Fibroblast of upper back skin (primary cell): ENCODE measurements at regions not wholly inside any gene's neighbourhood (a gene's known extent, or its start where the extent isn't known, plus 50 kb on each side); places are given as distances from the start of the nearest gene placed in this dataset.

Experiments used
- DNase-seq: peaks from one replicate; pipeline ENCODE4 v3.0.0-alpha.2; 2013

- DNase-seq: no peak
Observed at GRCh38 chr9:75692309-75692708, 198.2 kb upstream of the PCSK5 start.

- no peak for DNase-seq
Observed at GRCh38 chr9:75695921-75696320, 194.6 kb upstream of the PCSK5 start.

GRCh38 chr9:75699017-75699416 is 191.5 kb upstream of the PCSK5 start:
- no peak for DNase-seq

GRCh38 chr9:75699625-75700251 is 190.7 kb upstream of the PCSK5 start:
- no peak for DNase-seq

- no peak for DNase-seq
Observed at GRCh38 chr9:75700252-75700640, 190.2 kb upstream of the PCSK5 start.

DNA sequence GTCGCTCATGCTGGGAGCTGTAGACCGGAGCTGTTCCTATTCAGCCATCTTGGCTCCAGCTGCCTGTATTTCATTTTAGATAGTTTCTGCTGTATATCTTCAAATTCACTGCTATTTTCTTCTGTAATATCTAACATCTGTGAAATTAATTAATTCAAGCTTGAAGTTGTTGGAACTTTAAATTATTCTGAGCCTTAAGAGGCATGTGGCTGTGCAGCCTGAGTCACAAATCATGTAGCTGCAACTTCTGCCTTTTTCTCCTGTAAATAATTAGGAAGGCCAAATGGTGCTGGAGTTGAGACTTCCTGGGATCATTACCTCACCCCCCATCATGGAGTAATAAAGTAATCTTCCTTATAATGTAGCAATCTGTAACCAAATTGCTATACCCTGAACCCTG is 183.3 kb upstream of the PCSK5 start:
- peak; percentile 11 for DNase-seq

GRCh38 chr9:75709698-75710097 is 180.8 kb upstream of the PCSK5 start:
- no peak for DNase-seq

DNA sequence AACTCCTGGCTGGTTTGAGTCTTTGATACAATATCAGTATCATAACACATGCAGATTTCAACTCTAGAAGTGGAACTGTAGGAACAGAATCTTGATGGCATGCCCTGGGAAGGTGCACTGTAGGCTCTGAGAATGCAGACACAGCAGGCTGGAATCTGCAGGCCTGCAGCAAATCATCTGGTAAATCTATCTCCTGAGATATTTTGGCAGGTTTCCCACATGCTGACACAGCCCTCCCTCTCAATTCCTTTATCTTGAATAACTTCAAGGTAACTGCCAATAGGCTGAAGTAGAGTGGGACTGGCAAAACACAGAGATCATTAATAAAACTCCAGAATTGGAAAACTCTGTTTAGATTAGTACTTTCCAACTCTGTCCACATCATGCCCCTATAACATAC is 177.8 kb upstream of the PCSK5 start:
- peak; percentile 73 for DNase-seq

DNA sequence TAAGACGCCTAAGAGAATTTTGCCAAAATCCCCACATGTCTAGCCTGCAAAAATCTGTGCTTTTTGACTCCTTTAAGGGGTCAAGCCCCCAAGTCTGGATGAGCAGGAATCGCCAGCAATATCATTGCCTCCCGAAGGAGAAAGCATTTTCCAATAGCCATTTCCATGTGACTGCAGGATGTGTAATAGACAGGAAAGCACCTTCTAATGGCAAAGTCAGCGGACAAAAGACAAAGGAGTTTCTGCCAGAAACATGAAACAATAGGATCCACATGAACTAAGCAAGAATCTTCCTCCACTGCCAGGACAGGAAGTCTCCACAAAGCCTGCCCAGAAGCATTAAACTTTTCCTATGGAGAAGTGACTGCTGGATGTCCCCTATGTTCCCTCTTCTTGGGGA is 177.1 kb upstream of the PCSK5 start:
- DNase-seq: no peak

GRCh38 chr9:75715360-75715759 is 175.1 kb upstream of the PCSK5 start:
- DNase-seq: peak; percentile 59

DNA sequence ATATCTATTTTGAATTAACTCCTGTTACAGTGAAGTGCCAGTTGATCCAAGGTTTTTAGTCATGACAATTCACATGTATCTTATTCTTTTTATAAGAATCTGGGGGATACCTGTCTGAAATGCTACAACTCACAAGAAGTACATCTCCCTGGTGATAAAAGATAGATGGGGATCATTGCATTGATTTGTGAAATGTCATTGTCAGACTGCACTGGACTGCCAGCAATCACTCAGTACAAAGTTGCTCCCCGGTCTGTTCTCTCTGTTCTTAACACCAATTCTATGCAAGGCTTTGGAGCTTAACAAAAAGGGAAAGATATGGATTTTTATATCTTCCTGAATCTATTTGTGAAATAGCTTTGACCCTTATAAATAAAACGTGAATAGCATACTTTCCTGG is 171.8 kb upstream of the PCSK5 start:
- no peak for DNase-seq

DNA sequence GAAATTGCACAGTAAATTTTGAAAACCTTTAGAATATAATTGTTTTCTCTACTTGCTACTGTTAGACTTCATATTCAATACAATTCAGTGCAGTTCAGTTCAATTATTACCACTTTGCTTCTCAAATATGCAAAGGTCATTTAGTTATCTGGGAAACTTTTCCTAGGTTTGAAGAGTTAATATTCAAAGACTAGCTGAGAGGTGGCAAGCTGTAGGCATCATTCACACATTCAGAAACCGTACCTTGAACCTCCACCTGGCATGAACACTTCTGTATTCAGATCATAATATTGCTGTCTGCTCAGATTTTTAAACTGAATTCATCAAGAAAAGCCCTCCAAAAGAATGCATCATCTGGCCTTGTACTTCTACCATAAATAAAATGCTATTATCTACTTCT is 162.1 kb upstream of the PCSK5 start:
- DNase-seq: no peak

DNA sequence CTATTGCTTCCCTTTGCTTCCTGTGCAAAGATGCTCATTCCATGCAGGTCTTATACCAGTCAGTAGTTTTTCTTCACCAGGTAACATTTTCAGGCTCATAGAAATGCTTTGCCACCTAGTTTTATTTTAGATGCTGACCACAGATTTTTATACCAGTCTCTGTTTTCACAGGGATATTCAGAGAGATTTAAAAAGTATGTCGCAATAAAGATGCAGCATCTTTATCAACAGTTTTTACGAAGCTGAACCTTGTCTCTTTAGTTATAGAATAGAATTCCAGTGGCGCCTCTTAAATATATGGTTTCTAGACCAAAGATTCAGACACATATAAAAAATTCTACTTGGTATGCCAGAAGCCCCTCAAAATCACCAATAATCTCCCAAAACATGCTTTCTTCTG is 155.7 kb upstream of the PCSK5 start:
- no peak for DNase-seq

- DNase-seq: no peak
Observed at GRCh38 chr9:75739884-75740611, 150.4 kb upstream of the PCSK5 start.

DNA sequence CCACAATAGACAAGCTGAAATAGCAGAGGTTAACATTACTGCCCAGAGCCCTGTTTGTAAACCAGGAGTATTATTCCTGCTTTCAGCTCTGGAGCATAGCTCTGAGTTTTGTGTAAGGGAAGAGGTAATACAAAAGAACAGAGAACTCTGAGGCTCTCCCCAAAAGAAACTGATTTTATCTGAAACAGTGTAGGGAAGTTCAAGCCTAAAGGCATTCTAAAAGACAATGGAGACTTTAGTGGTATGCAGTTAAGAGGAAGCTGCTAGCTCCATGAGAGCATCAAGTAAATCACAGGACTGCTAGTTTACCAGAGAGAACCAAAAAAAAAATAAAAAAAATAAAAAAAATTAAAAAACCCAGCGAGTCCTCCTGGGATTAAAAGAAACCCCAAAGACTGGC is 146.6 kb upstream of the PCSK5 start:
- DNase-seq: no peak

GRCh38 chr9:75754080-75754479 is 136.4 kb upstream of the PCSK5 start:
- DNase-seq: no peak

- DNase-seq: no peak
Observed at GRCh38 chr9:75775166-75775565, 115.3 kb upstream of the PCSK5 start.

- no peak for DNase-seq
Observed at GRCh38 chr9:75775966-75776691, 114.3 kb upstream of the PCSK5 start.

DNA sequence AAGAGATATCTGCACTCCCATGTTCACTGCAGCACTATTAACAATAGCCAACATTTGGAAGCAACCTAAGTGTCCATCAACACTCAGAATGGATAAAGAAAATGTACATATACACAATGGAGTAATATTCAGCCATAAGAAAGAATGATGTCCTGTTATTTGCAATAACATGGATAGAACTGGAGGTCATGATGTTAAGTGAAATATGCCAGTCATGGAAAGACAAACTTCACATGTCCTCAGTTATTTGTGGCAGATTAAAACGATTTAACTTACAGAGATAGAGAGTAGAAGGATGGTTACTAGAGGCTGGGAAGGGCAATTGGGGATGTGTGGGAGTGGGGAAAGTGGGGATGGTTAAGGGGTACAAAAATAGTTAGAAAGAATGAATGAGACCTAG is 110.3 kb upstream of the PCSK5 start:
- no peak for DNase-seq

DNA sequence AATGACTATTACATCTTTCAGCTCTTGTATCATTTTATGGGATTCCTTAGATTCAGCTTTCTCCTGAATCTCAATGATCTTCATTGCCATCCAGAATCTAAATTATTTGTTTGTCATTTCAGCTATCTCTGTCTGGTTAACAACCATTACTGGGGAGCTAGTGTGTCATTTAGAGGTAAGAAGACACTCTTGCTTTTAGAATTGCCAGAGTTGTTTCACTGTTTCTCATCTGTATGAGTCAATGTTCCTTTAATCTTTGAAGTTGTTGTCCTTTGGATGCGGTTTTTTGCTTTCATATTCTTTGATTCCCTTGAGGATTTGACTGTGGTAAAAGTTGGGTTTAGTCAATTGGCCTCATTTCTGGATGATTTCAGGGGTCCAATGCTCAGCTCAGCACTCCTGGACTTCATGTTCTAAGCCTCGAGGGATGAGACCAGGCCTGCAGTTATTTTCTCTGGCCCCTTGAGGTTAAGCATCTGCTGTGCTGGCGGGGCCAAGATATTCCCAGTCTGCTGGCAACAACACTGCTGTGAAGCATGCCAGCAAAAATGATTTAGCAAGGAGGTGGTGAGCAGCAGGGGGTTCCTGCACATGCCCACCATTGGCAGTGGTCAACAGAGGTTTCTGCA is 102.4 kb upstream of the PCSK5 start:
- DNase-seq: peak; percentile 50

GRCh38 chr9:75797085-75797580 is 93.3 kb upstream of the PCSK5 start:
- no peak for DNase-seq

- no peak for DNase-seq
Observed at GRCh38 chr9:75798505-75798904, 92.0 kb upstream of the PCSK5 start.

DNA sequence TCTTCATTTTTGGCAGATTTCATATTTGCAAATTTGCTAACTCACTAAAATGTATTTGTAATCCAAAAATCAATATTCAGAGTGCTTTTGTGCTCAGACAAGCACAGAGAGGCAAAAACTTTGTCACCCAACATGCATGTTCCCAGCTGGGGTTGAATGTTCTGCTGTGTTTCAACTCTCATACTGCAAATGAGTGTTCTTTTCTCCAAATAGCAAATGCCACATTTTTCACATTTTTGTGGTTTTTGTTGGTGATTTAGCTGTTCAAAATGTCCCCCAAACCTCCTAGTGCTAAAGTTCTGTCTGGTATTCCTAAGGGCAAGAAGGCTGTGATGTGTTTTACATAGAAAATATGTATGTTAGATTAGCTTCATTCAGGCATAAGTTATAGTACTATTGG is 87.3 kb upstream of the PCSK5 start:
- peak; percentile 87 for DNase-seq

DNA sequence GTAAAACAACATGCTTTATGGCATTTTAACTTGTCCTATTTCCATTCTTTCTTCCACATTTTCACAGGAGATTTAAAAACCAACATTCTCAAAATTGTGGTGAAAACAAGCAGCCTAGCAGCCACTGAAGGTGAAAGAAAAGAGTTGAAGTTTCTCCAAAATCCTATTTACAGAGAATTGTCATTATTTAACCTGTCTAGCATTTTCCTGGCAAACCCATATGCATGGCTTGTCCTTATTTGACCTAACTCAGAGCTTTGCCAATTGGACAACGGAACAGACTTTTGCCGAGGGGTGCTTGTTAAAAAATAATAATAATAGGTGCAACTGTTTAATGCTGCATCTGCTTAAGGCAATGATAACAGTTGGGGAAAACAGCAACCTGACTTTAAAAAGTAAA is 80.4 kb upstream of the PCSK5 start:
- DNase-seq: no peak
